ENCODE measurements at regions not wholly inside any gene's neighbourhood (a gene's known extent, or its start where the extent isn't known, plus 50 kb on each side); places are given as distances from the start of the nearest gene placed in this dataset.

- Histone ChIP-seq H3K27me3 (no peaks in the 10 kb centered on the region), H3K27ac (no peak overlapping the region), H3K9me3 (no peaks in the 10 kb centered on the region), H3K36me3 (no peaks in the 10 kb centered on the region), H3K4me3 (no peak overlapping the region), H3K4me1 (ENCODE audit: insufficient read depth) (no peaks in the 10 kb centered on the region)
- WGBS, 3 donors = 93 to 95% (median 94%) methylated on average over 1 of the region's 1 CpG
- DNase-seq = no peak
- TF ChIP-seq POLR2A (IDR thresholded peaks at IDR 0.05) (no peak), EP300 (IDR thresholded peaks at IDR 0.05) (no peak)
- TF ChIP-seq, protein P1, sequence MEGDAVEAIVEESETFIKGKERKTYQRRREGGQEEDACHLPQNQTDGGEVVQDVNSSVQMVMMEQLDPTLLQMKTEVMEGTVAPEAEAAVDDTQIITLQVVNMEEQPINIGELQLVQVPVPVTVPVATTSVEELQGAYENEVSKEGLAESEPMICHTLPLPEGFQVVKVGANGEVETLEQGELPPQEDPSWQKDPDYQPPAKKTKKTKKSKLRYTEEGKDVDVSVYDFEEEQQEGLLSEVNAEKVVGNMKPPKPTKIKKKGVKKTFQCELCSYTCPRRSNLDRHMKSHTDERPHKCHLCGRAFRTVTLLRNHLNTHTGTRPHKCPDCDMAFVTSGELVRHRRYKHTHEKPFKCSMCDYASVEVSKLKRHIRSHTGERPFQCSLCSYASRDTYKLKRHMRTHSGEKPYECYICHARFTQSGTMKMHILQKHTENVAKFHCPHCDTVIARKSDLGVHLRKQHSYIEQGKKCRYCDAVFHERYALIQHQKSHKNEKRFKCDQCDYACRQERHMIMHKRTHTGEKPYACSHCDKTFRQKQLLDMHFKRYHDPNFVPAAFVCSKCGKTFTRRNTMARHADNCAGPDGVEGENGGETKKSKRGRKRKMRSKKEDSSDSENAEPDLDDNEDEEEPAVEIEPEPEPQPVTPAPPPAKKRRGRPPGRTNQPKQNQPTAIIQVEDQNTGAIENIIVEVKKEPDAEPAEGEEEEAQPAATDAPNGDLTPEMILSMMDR (IDR thresholded peaks at IDR 0.05) = no peak
- intact Hi-C loops (cut with DNase I) = loop anchor here in 1 of 4 donors (10.0 kb wide), 2 partner anchors 63 to 657 kb away; no protein-coding TSS in a partner anchor
Measured at GRCh38 chr18:25651553-25651952, 299.6 kb upstream of the ZNF521 start.

DNA sequence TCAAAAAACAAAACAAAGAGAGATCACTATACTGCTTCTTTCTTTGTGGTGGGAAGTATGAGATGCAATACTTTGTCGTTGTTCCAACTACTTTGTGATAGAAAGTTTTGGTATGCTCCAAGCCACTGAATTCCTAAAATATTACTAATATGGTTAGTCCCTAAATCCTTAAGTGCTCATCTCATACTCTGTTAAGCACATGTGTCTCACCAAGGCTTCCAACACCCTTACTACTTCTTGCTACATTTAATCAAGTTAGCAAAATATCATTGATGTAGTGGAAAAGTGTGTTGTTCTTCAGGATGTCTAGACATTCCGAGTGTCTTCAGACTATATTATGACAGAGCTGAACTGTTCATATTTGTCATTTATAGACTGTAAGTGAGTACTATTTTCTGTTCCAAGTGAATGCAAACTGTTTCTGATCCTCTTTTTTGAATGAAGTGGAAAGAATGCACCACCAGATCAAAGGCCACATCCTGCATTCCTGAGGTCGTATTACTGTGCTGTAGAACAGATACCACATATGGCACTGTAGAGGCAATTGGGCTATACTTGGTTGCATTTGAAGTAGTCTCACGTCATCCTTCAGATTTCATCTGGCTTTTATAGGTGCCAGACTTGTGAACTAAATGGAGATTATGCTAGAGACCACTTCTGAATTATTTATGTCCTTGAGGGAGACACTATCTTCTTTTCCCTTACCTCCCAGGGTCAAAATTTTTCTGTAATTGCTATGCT is 298.4 kb upstream of the ZNF521 start:
- WGBS, 3 donors = 24 to 39% (median 27%) methylated on average over 4 of the region's 4 CpGs
- intact Hi-C loops (cut with DNase I) = loop anchor here in 1 of 4 donors (10.0 kb wide), 2 partner anchors 64 to 656 kb away; no protein-coding TSS in a partner anchor
- no peak for TF ChIP-seq POLR2A (IDR thresholded peaks at IDR 0.05)
- no peak for TF ChIP-seq EP300 (IDR thresholded peaks at IDR 0.05)
- TF ChIP-seq, protein P1 (IDR thresholded peaks at IDR 0.05) = no peak
- no peaks in the 10 kb centered on the region for H3K9me3 ChIP-seq
- H3K4me1 ChIP-seq (ENCODE audit: insufficient read depth) = no peaks in the 10 kb centered on the region
- no peak overlapping the region for H3K4me3 ChIP-seq
- no peaks in the 10 kb centered on the region for H3K27me3 ChIP-seq
- no peak overlapping the region for H3K27ac ChIP-seq
- no peaks in the 10 kb centered on the region for H3K36me3 ChIP-seq
- no peak for DNase-seq

DNA sequence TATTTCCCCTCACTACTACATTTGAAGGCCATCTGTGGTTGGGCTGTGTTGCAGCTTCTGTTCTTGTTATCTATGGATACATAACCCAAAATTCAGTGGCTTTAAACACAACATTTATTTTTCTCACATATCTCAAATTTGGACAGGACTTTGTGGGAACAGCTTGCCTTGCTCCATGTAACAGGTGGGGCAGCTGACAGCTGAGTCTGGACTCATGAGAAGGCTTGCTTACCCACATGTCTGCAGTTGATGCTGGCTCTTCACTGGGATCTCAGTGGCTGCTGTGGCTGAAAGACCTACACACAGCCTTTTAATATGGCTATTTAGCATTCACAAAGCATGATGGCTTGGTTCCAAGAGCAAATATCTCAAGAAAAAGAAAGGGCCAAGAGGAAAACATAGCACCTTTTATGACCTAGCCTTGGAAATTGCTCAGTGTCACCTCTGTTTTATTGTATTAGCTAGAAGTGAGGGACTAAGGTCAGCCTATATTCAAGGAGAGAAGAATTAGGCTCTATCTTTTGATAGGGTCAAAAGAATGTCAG is 296.8 kb upstream of the ZNF521 start:
- Histone ChIP-seq H3K27ac (no peak overlapping the region), H3K4me1 (ENCODE audit: insufficient read depth) (no peaks in the 10 kb centered on the region), H3K36me3 (no peaks in the 10 kb centered on the region), H3K27me3 (no peaks in the 10 kb centered on the region), H3K9me3 (no peaks in the 10 kb centered on the region), H3K4me3 (no peak overlapping the region)
- no peak for TF ChIP-seq EP300 (IDR thresholded peaks at IDR 0.05)
- no peak for TF ChIP-seq POLR2A (IDR thresholded peaks at IDR 0.05)
- TF ChIP-seq, protein P1 (IDR thresholded peaks at IDR 0.05) = no peak
- DNase-seq = no peak
- intact Hi-C loops (cut with DNase I) = no loop called here

- H3K36me3 ChIP-seq = no peaks in the 10 kb centered on the region
Measured at GRCh38 chr18:25647404-25647803, 295.4 kb upstream of the ZNF521 start.

More at GRCh38 chr18:25647404-25647803, 295.4 kb upstream of the ZNF521 start:
- Histone ChIP-seq H3K9me3 (no peaks in the 10 kb centered on the region), H3K4me3 (no peak overlapping the region), H3K27me3 (no peaks in the 10 kb centered on the region), H3K27ac (no peak overlapping the region), H3K4me1 (ENCODE audit: insufficient read depth) (no peaks in the 10 kb centered on the region)
- no peak for DNase-seq
- TF ChIP-seq, protein P1 (IDR thresholded peaks at IDR 0.05) = no peak
- no peak for TF ChIP-seq EP300 (IDR thresholded peaks at IDR 0.05)
- TF ChIP-seq POLR2A (IDR thresholded peaks at IDR 0.05) = no peak
- intact Hi-C loops (cut with DNase I) = no loop called here
- 88 to 96% (median 96%) methylated on average over 3 of the region's 3 CpGs for WGBS, 3 donors

Measured in ovary (tissue), 7 donors.